ENCODE measurements at regions not wholly inside any gene's neighbourhood (a gene's known extent, or its start where the extent isn't known, plus 50 kb on each side); places are given as distances from the start of the nearest gene placed in this dataset.
"Not testable (repeated sequence)": the region's sequence is repeated elsewhere in the genome, so short reads cannot be mapped to it uniquely, and the experiment has no call there.

DNA sequence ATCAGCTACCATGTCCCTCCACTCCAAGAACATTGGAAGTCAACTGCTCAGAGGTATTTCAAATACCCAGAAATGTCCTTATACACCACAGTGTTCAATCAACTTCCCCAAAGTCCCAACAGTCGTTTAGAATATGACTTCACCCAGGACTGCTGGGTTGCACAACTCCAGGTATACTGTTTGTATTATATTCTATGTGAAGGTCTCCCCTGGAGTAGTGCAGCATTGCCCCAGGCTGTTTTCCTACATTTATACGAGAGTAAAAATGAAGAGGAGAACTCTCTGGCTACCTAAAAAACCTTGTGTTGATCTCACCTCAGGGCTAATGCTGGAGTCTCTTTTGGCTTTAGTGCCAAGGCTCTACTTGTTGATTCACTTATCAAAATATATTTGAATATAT lies 183.6 kb upstream of the MAP3K1 start:
- Mint-ChIP-seq H3K4me3 (no peak overlapping the region), H3K27me3 (peaks cover 4% of the 10 kb centered on the region), H3K4me1 (ENCODE audit: low read depth) (no peaks in the 10 kb centered on the region), H3K27ac (no peak overlapping the region), H3K36me3 (ENCODE audit: low read depth) (peaks cover 5% of the 10 kb centered on the region), H3K9me3 (peaks cover 12% of the 10 kb centered on the region)
- CTCF ChIA-PET, result interaction anchor here (1.3 kb wide), 1 partner anchor 207 kb away, joined by 3 read pairs; no protein-coding TSS in a partner anchor
- intact Hi-C loops (cut with micrococcal nuclease), result no loop called here
- POLR2A ChIA-PET, result no interaction called here
- no peak for ATAC-seq
- TF ChIP-seq, protein P1, sequence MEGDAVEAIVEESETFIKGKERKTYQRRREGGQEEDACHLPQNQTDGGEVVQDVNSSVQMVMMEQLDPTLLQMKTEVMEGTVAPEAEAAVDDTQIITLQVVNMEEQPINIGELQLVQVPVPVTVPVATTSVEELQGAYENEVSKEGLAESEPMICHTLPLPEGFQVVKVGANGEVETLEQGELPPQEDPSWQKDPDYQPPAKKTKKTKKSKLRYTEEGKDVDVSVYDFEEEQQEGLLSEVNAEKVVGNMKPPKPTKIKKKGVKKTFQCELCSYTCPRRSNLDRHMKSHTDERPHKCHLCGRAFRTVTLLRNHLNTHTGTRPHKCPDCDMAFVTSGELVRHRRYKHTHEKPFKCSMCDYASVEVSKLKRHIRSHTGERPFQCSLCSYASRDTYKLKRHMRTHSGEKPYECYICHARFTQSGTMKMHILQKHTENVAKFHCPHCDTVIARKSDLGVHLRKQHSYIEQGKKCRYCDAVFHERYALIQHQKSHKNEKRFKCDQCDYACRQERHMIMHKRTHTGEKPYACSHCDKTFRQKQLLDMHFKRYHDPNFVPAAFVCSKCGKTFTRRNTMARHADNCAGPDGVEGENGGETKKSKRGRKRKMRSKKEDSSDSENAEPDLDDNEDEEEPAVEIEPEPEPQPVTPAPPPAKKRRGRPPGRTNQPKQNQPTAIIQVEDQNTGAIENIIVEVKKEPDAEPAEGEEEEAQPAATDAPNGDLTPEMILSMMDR (IDR thresholded peaks at IDR 0.05), result no peak
- DNase-seq, result no peak

DNA sequence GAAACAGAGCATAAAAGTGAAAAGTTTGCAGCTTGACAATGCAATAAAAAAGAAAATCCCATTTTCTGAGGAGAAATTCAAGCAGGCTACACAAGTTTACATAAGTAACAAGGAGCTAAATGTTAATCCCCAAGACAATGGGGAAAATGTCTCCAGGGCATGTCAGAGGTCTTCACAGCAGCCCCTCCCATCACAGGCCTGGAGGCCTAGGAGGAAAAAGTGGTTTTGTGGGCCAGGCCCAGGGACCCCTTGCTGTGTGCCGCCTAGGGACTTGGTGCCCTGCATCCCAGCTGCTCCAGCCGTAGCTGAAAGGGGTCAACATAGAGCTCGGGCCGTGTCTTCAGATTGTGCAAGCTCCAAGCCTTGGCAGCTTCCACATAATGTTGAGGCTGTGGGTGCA lies 186.7 kb upstream of the MAP3K1 start:
- H3K4me3 Mint-ChIP-seq; H3K27ac Mint-ChIP-seq; ATAC-seq; POLR2A ChIA-PET; intact Hi-C loops (cut with micrococcal nuclease); H3K27me3 Mint-ChIP-seq; H3K36me3 Mint-ChIP-seq (ENCODE audit: low read depth); DNase-seq; CTCF ChIA-PET; H3K4me1 Mint-ChIP-seq (ENCODE audit: low read depth): not testable (repeated sequence)
- H3K9me3 Mint-ChIP-seq, result peaks cover 12% of the 10 kb centered on the region

DNA sequence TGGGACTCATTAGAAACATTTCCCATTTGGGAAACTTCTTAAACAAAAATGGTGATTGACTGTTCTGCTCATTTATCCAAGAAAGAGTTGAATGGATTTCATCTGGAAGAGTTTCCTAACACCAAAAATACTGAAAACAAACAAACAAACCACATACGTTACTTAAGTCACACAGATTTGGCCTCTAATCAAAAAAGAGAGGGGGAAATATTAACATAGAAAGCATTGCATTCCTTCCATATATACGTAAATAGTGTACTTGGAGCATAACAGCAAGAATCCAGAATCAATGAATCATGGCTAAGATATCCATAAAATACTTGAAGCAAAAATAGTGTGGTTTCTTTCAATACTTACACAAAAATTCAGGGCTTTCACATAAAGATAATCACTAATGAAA lies 189.8 kb upstream of the MAP3K1 start:
- no peak for DNase-seq
- ATAC-seq, result no peak
- Mint-ChIP-seq H3K9me3 (peaks cover 13% of the 10 kb centered on the region), H3K27ac (no peak overlapping the region), H3K4me1 (ENCODE audit: low read depth) (no peaks in the 10 kb centered on the region), H3K27me3 (peaks cover 2% of the 10 kb centered on the region), H3K36me3 (ENCODE audit: low read depth) (peaks cover 8% of the 10 kb centered on the region), H3K4me3 (no peak overlapping the region)
- CTCF ChIA-PET, result no interaction called here
- POLR2A ChIA-PET, result no interaction called here
- intact Hi-C loops (cut with micrococcal nuclease), result no loop called here
- TF ChIP-seq, protein P1 (IDR thresholded peaks at IDR 0.05), result no peak

DNA sequence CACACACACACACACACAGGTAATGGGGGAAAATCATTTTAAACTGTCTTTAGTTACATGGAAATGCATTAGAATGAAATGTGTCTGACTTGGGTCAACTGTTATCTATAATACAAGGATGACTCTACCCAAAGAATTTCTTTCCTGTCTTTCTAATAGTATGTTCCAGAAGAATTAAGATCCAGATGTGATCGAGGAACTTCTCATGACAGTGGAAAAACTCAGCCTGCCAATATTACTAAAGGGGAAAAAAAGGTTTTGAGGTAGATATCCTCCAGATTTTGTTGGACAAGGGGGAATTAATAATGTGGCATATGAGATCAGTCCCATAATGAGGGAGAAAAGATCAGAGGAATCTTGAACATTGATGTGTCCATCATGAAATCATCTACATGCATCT lies 190.6 kb upstream of the MAP3K1 start:
- DNase-seq (no peak), ATAC-seq (no peak)
- peaks cover 8% of the 10 kb centered on the region for H3K36me3 Mint-ChIP-seq (ENCODE audit: low read depth)
- H3K4me1 Mint-ChIP-seq (ENCODE audit: low read depth), result no peaks in the 10 kb centered on the region
- no peak overlapping the region for H3K4me3 Mint-ChIP-seq
- H3K27ac Mint-ChIP-seq, result no peak overlapping the region
- H3K9me3 Mint-ChIP-seq, result peaks cover 9% of the 10 kb centered on the region
- TF ChIP-seq, protein P1 (IDR thresholded peaks at IDR 0.05), result no peak
- CTCF ChIA-PET, result no interaction called here
- H3K27me3 Mint-ChIP-seq, result no peaks in the 10 kb centered on the region
- POLR2A ChIA-PET, result no interaction called here
- intact Hi-C loops (cut with micrococcal nuclease), result no loop called here

DNA sequence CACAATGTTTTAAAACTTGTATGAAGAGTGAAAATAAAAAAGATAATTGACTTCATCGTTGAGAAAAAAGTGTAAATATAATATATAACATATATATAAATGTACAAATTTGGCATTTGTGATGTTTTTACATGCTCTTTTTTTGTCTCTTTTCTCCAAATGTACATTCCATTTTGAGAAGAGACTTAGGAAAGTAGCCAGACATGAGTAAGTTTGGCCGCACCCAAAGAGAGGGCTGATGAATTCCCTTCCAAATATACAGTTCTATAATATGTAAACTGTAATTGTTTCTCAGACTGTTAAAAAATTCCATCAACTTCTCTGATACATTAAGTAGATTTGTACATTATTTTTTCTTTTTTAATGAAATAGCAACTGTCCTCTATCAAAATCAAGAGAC lies 193.2 kb upstream of the MAP3K1 start:
- TF ChIP-seq, protein P1 (IDR thresholded peaks at IDR 0.05), result no peak
- H3K36me3 Mint-ChIP-seq (ENCODE audit: low read depth), result peaks cover 3% of the 10 kb centered on the region
- DNase-seq (no peak), ATAC-seq (no peak)
- H3K9me3 Mint-ChIP-seq, result peaks cover 12% of the 10 kb centered on the region
- H3K4me1 Mint-ChIP-seq (ENCODE audit: low read depth), result no peaks in the 10 kb centered on the region
- POLR2A ChIA-PET, result no interaction called here
- intact Hi-C loops (cut with micrococcal nuclease), result no loop called here
- CTCF ChIA-PET, result interaction anchor here (1.2 kb wide), 1 partner anchor 217 kb away, joined by 3 read pairs; no protein-coding TSS in a partner anchor
- no peak overlapping the region for H3K27ac Mint-ChIP-seq
- H3K4me3 Mint-ChIP-seq, result no peak overlapping the region
- H3K27me3 Mint-ChIP-seq, result no peaks in the 10 kb centered on the region

All from activated CD8-positive, alpha-beta T cell treated with anti-CD3 and anti-CD28 coated beads for 36 hours (primary cell).